Smooth muscle cell (in vitro differentiated cells): ENCODE measurements at regions not wholly inside any gene's neighbourhood (a gene's known extent, or its start where the extent isn't known, plus 50 kb on each side); places are given as distances from the start of the nearest gene placed in this dataset.
"Not testable (repeated sequence)": the region's sequence is repeated elsewhere in the genome, so short reads cannot be mapped to it uniquely, and the experiment has no call there.

Experiments
- DNase-seq: peaks from one replicate; lab custom pipeline; 2025; ENCODE audit not compliant: unreplicated experiment; lab: John Stamatoyannopoulos, UW
- H2AFZ ChIP-seq: fragments of 200-600 bp; sonication (generic); 2 replicates; pipeline ENCODE4 v1.6.0; 2016; ENCODE audit warnings: antibody characterized with exemption, low read depth, mild to moderate bottlenecking
- H3F3A ChIP-seq: fragments of 200-600 bp; sonication (generic); 2 replicates; pipeline ENCODE4 v1.6.0; 2017; ENCODE audit warnings: antibody characterized with exemption, low read depth
- H3K27ac ChIP-seq: fragments of 200-600 bp; sonication (generic); 2 replicates; pipeline ENCODE4 v1.5.1; 2016; ENCODE audit warnings: low read depth, mild to moderate bottlenecking
- H3K27me3 ChIP-seq: fragments of 200-600 bp; sonication (generic); 2 replicates; pipeline ENCODE4 v1.6.1; 2016; ENCODE audit warnings: low read depth, mild to moderate bottlenecking
- H3K36me3 ChIP-seq: fragments of 200-600 bp; sonication (generic); 2 replicates; pipeline ENCODE4 v1.5.1; 2016; ENCODE audit warnings: low read depth
- H3K4me1 ChIP-seq: fragments of 200-600 bp; sonication (generic); 2 replicates; pipeline ENCODE4 v1.5.1; 2016; ENCODE audit warnings: low read depth
- H3K4me2 ChIP-seq: fragments of 200-600 bp; sonication (generic); 2 replicates; pipeline ENCODE4 v1.6.0; 2016; ENCODE audit warnings: mild to moderate bottlenecking
- H3K4me3 ChIP-seq: fragments of 200-600 bp; sonication (generic); 2 replicates; pipeline ENCODE4 v1.5.1; 2016; ENCODE audit warnings: mild to moderate bottlenecking
- H3K79me2 ChIP-seq: fragments of 200-600 bp; sonication (generic); 2 replicates; pipeline ENCODE4 v1.6.0; 2016; ENCODE audit warnings: low read depth, mild to moderate bottlenecking
- H3K9ac ChIP-seq: fragments of 200-600 bp; sonication (generic); 2 replicates; pipeline ENCODE4 v1.6.0; 2016; ENCODE audit warnings: low read depth
- H3K9me3 ChIP-seq: fragments of 200-600 bp; sonication (generic); replicated peaks from 2 replicates; pipeline ENCODE4 v1.5.1; 2016; ENCODE audit warnings: low read depth
- H4K20me1 ChIP-seq: fragments of 200-600 bp; sonication (generic); 2 replicates; pipeline ENCODE4 v1.6.0; 2016; ENCODE audit warnings: low read depth
- WGBS: methylation state at CpG from one replicate; pipeline ENCODE4 v1.1.7; 2016; ENCODE audit warnings: low lambda C conversion rate; 5-methylcytosine and 5-hydroxymethylcytosine counted together
- TF ChIP-seq, protein P1 (sequence below): fragments of 200-600 bp; sonication (generic); IDR thresholded peaks from 2 replicates; pipeline ENCODE4 v1.5.1; 2017; ENCODE audit warnings: borderline replicate concordance, mild to moderate bottlenecking, antibody characterized with exemption; ENCODE audit not compliant: insufficient read depth, poor library complexity, severe bottlenecking

DNA sequence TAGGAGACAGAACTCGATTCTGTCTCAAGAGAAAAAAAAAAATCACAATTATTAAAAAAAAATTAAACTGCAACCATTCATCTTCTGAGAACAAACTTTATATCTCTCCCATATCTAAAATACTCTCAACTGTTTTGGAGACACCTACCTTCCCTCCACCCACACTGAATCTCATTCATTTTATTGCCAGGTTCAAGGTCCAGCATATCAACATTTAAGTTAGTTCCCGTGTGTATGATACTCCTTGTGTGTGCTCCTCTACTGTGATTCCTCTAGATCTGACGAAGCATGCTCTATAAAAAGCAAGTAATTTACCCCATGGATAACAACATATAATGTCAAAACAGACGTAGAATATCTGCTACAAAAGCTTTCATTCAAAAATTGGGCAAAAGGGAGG lies 351.8 kb upstream of the SORCS1 start:
- Histone ChIP-seq H3K9me3 (no peaks in the 10 kb centered on the region), H4K20me1 (no peaks in the 10 kb centered on the region), H3K36me3 (no peaks in the 10 kb centered on the region), H3K27me3 (no peaks in the 10 kb centered on the region), H3K9ac (no peak overlapping the region), H3K4me2 (no peak overlapping the region), H2AFZ (no peak overlapping the region), H3K4me3 (no peak overlapping the region), H3F3A (no peaks in the 10 kb centered on the region), H3K79me2 (no peaks in the 10 kb centered on the region), H3K27ac (no peak overlapping the region), H3K4me1 (no peaks in the 10 kb centered on the region)
- TF ChIP-seq, protein P1, sequence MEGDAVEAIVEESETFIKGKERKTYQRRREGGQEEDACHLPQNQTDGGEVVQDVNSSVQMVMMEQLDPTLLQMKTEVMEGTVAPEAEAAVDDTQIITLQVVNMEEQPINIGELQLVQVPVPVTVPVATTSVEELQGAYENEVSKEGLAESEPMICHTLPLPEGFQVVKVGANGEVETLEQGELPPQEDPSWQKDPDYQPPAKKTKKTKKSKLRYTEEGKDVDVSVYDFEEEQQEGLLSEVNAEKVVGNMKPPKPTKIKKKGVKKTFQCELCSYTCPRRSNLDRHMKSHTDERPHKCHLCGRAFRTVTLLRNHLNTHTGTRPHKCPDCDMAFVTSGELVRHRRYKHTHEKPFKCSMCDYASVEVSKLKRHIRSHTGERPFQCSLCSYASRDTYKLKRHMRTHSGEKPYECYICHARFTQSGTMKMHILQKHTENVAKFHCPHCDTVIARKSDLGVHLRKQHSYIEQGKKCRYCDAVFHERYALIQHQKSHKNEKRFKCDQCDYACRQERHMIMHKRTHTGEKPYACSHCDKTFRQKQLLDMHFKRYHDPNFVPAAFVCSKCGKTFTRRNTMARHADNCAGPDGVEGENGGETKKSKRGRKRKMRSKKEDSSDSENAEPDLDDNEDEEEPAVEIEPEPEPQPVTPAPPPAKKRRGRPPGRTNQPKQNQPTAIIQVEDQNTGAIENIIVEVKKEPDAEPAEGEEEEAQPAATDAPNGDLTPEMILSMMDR: no peak
- no peak for DNase-seq
- 83% methylated on average over 4 of the region's 4 CpGs for WGBS

DNA sequence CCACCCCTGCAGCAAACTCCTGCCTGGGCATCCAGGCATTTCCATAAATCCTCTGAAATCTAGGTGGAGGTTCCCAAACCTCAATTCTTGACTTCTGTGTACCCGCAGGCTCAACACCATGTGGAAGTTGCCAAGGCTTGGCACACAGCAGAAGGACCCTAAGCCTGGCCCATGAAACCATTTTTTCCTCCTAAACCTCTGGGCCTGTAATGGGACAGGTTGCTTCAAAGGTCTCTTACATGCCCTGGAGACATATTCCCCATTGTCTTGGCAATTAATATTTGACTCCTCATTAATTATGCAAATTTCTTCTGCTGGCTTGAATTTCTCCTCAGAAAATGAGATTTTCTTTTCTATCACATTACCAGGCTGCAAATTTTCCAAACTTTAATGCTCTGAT lies 339.5 kb upstream of the SORCS1 start:
- not testable (repeated sequence) for H3K4me3 ChIP-seq, DNase-seq, H3K79me2 ChIP-seq, H3K9ac ChIP-seq, H4K20me1 ChIP-seq, H3K27me3 ChIP-seq, H3K4me1 ChIP-seq, H3F3A ChIP-seq, H3K27ac ChIP-seq, H2AFZ ChIP-seq, H3K4me2 ChIP-seq, H3K36me3 ChIP-seq, H3K9me3 ChIP-seq
- 44% methylated on average over 1 of the region's 1 CpG for WGBS

DNA sequence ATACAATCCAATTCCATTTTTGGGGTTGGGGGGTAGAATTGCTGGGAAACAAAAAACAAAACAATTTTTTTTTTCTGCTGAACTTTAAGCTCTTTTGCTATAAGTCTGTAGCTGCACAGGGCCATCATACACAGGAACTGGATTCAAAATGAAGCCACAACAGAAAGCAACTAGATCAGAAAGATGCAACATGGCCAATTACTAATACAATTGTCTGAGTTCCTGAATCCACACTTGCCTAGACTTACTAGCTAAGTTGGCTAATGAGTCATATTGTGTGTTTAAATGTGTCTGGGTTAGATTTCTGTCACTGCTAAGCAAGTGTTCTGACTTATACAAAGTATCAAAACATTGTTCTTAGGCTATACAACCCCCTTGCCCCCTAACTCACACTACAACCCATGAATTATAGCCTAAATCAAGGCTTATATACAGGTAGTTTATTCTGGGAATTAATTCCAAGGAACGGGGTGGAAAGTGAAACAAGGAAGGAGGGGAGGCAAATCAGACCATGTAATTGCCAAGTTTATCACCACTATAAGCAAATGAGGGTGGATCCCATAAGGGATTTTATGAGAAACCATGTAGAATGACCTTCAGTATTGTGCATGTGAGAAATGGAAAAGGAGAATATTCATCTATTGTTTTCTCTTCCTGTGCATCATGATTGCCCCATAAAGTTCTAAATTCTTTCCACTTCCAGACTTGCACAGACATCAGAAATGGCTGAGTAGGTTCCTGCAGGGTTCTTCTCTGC lies 337.9 kb upstream of the SORCS1 start:
- TF ChIP-seq, protein P1: no peak
- H3K4me2 ChIP-seq: no peak overlapping the region
- WGBS: 82% methylated on average over 1 of the region's 1 CpG

DNA sequence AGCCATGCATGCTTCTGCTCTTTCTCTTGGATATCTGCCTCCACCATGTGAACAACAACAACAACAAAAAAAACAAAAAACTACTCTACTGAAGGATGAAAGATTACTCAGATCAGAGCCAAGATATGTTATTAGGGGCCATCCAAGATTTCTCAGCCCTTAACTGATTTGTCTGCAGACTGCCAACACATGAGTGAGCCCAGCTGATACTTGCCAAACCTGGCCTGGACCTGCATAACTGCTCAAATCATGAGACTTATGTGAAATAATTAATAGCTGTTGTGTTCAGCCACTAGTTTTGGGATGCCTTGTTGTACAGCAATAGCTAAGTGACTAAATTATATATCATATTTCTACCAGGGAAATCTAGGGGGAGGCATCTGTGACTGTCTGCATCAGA lies 334.5 kb upstream of the SORCS1 start:
- TF ChIP-seq, protein P1: no peak
- Histone ChIP-seq H2AFZ (no peak overlapping the region), H3K79me2 (no peaks in the 10 kb centered on the region), H3K27ac (no peak overlapping the region), H3K4me3 (no peak overlapping the region), H3K9ac (no peak overlapping the region), H3K4me2 (no peak overlapping the region), H3F3A (no peaks in the 10 kb centered on the region), H3K36me3 (no peaks in the 10 kb centered on the region), H3K9me3 (no peaks in the 10 kb centered on the region), H4K20me1 (no peaks in the 10 kb centered on the region), H3K4me1 (no peaks in the 10 kb centered on the region), H3K27me3 (no peaks in the 10 kb centered on the region)
- DNase-seq: no peak

More for the DNA sequence above, 337.9 kb upstream of the SORCS1 start:
- no peak overlapping the region for H3K27ac ChIP-seq
- no peak for DNase-seq
- H3K9ac ChIP-seq: no peak overlapping the region
- no peaks in the 10 kb centered on the region for H3K4me1 ChIP-seq
- no peaks in the 10 kb centered on the region for H3K27me3 ChIP-seq
- H3K79me2 ChIP-seq: no peaks in the 10 kb centered on the region
- no peaks in the 10 kb centered on the region for H3K9me3 ChIP-seq
- no peaks in the 10 kb centered on the region for H3K36me3 ChIP-seq
- H4K20me1 ChIP-seq: no peaks in the 10 kb centered on the region
- no peaks in the 10 kb centered on the region for H3F3A ChIP-seq
- no peak overlapping the region for H2AFZ ChIP-seq
- H3K4me3 ChIP-seq: no peak overlapping the region
